HFF-Myc (cell line): ENCODE measurements at regions not wholly inside any gene's neighbourhood (a gene's known extent, or its start where the extent isn't known, plus 50 kb on each side); places are given as distances from the start of the nearest gene placed in this dataset.

Experiments
- DNase-seq: peaks from one replicate; pipeline ENCODE4 v3.0.0-alpha.2; 2011; ENCODE audit warnings: low read depth; ENCODE audit errors: extremely low read depth
- H3K4me3 ChIP-seq: replicated peaks from 2 replicates; pipeline ENCODE4 v1.5.1; 2011; ENCODE audit warnings: low read depth, mild to moderate bottlenecking, control low read depth, low read length
- CTCF ChIP-seq: IDR thresholded peaks from 2 replicates; pipeline ENCODE4 v1.5.1; 2012; ENCODE audit warnings: mild to moderate bottlenecking, low read depth, low read length, control low read depth; ENCODE audit errors: missing control alignments

DNA sequence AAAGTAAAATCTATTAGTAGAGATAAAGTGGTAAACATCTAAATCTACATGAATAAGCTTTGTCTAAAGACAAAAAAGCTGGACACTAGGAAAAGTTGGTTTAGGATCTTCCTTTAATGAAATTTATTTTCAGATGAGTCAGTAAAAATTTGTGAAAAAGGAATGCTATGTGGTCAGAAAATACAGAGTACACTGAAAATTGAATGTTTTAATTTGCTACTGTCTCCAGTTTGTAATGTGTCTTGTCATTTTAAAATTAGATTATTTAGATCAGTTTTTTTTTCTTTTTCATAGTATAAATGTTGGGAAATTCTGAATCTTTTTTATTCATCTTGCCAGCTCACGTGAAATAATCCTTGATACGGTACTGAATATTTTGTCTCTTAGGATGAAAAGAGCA, 56.9 kb downstream of the SLITRK6 start:
- DNase-seq: no peak
- H3K4me3 ChIP-seq: no peak overlapping the region
- no peak for TF ChIP-seq CTCF

DNA sequence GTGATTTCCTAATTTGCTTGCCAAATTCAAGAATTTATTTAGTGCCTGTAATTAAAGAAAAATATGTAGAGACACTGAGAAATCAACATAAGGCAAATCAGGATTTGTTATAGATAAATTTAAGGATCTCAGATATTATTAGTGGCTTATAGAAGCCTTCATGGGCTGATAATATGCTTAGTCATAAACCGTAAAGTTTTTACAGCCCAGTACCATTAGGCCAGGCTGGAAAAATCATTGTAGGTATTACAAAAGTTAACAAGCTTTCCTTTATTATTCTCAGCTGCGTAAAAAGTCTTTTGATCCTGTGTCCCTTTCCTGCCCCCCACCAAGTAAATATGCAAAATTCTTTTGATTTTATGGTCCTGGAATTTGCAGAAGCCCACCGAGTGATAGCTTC, 58.2 kb downstream of the SLITRK6 start:
- no peak for DNase-seq
- no peak overlapping the region for H3K4me3 ChIP-seq
- TF ChIP-seq CTCF: no peak

DNA sequence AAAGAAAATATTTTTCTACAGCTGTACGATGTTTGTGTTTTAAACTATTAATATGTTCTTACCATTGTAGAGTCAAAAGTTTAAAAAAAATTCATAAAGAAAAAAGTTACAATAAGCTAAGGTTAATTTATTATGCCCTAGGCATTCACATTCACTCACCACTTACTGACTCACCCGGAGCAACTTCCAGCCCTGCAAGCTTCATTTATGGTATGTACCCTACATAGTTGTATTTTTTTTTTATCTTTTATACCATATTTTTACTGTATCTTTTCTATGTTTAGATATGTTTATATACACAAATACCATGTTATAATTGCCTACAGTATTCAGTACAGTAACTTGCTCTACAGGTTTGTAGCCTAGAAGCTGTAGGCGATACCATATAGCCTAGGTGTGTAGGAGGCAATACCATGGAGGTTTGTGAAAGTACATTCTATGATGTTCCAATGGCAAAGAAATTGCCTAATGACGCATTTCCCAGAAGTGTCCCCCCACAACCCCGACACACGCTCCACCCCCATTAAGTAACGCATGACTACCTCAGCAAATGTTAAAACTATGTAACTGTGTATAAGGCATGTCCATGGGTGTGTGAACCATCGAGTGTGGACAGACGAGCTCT, 60.4 kb downstream of the SLITRK6 start:
- H3K4me3 ChIP-seq: no peak overlapping the region
- DNase-seq: no peak
- TF ChIP-seq CTCF: no peak

GRCh38 chr13:85737952-85738351, 61.3 kb downstream of the SLITRK6 start:
- no peak overlapping the region for H3K4me3 ChIP-seq
- TF ChIP-seq CTCF: peak; percentile 3
- DNase-seq: no peak

- DNase-seq: no peak
- no peak overlapping the region for H3K4me3 ChIP-seq
- TF ChIP-seq CTCF: no peak
These were observed 69.9 kb downstream of the SLITRK6 start for GRCh38 chr13:85729296-85729695.

GRCh38 chr13:85728811-85729210, 70.4 kb downstream of the SLITRK6 start:
- H3K4me3 ChIP-seq: no peak overlapping the region
- no peak for DNase-seq

More at GRCh38 chr13:85728811-85729210, 70.4 kb downstream of the SLITRK6 start:
- no peak for TF ChIP-seq CTCF
